Fibroblast of skin of right biceps (primary cell): ENCODE measurements at regions not wholly inside any gene's neighbourhood (a gene's known extent, or its start where the extent isn't known, plus 50 kb on each side); places are given as distances from the start of the nearest gene placed in this dataset.
"Not testable (repeated sequence)": the region's sequence is repeated elsewhere in the genome, so short reads cannot be mapped to it uniquely, and the experiment has no call there.

Experiments used
- DNase-seq: peaks from one replicate; pipeline ENCODE4 v3.0.0-alpha.2; 2013

- not testable (repeated sequence) for DNase-seq
Measured at GRCh38 chr5:102154791-102155605, 141.1 kb downstream of the SLCO4C1 start.

- no peak for DNase-seq
Measured at GRCh38 chr5:102154291-102154690, 141.8 kb downstream of the SLCO4C1 start.

- no peak for DNase-seq
Measured at GRCh38 chr5:102153003-102153759, 142.9 kb downstream of the SLCO4C1 start.

- DNase-seq: no peak
Measured at GRCh38 chr5:102139029-102139428, 157.1 kb downstream of the SLCO4C1 start.

- DNase-seq: no peak
Measured at GRCh38 chr5:102138243-102138653, 157.8 kb downstream of the SLCO4C1 start.

GRCh38 chr5:102130890-102131289, 165.2 kb downstream of the SLCO4C1 start:
- no peak for DNase-seq

- DNase-seq: no peak
Measured at GRCh38 chr5:102130386-102130785, 165.7 kb downstream of the SLCO4C1 start.

GRCh38 chr5:102119252-102119651, 176.8 kb downstream of the SLCO4C1 start:
- DNase-seq: no peak

- no peak for DNase-seq
Measured at GRCh38 chr5:102115736-102116135, 180.3 kb downstream of the SLCO4C1 start.

- no peak for DNase-seq
Measured at GRCh38 chr5:102114525-102115069, 181.5 kb downstream of the SLCO4C1 start.

GRCh38 chr5:102107865-102108264, 188.2 kb downstream of the SLCO4C1 start:
- no peak for DNase-seq

- DNase-seq: no peak
Measured at GRCh38 chr5:102106599-102106998, 189.5 kb downstream of the SLCO4C1 start.

- DNase-seq: no peak
Measured at GRCh38 chr5:102099766-102100331, 196.2 kb downstream of the SLCO4C1 start.

GRCh38 chr5:102099083-102099482, 197.0 kb downstream of the SLCO4C1 start:
- DNase-seq: not testable (repeated sequence)

- not testable (repeated sequence) for DNase-seq
Measured at GRCh38 chr5:102098606-102099005, 197.5 kb downstream of the SLCO4C1 start.

- no peak for DNase-seq
Measured at GRCh38 chr5:102090770-102091169, 205.3 kb downstream of the SLCO4C1 start.

GRCh38 chr5:102089883-102090282, 206.2 kb downstream of the SLCO4C1 start:
- no peak for DNase-seq

- DNase-seq: no peak
Measured at GRCh38 chr5:102087906-102088305, 208.2 kb downstream of the SLCO4C1 start.

GRCh38 chr5:102080288-102080687, 215.8 kb downstream of the SLCO4C1 start:
- DNase-seq: no peak

- DNase-seq: no peak
Measured at GRCh38 chr5:102077920-102078319, 218.2 kb downstream of the SLCO4C1 start.

GRCh38 chr5:102069974-102070373, 226.1 kb downstream of the SLCO4C1 start:
- no peak for DNase-seq

- DNase-seq: no peak
Measured at GRCh38 chr5:102068870-102069269, 227.2 kb downstream of the SLCO4C1 start.

- DNase-seq: no peak
Measured at GRCh38 chr5:102049517-102049916, 246.6 kb downstream of the SLCO4C1 start.
